H9 (cell line): ENCODE measurements at regions not wholly inside any gene's neighbourhood (a gene's known extent, or its start where the extent isn't known, plus 50 kb on each side); places are given as distances from the start of the nearest gene placed in this dataset.

ENCODE experiments used
- DNase-seq: peaks from one replicate; pipeline ENCODE4 v3.0.0-alpha.2; 2017
- H2AFZ ChIP-seq: one replicate; pipeline ENCODE4 v1.6.1; 2013; ENCODE audit warnings: mild to moderate bottlenecking, low read length, control low read depth, moderate library complexity
- H2AK5ac ChIP-seq: 2 replicates; pipeline ENCODE4 v1.6.1; 2013; ENCODE audit warnings: low read length, control low read depth, mixed read lengths; ENCODE audit not compliant: insufficient read length
- H2BK120ac ChIP-seq: one replicate; pipeline ENCODE4 v1.6.1; 2013; ENCODE audit warnings: low read depth, mild to moderate bottlenecking, low read length, control low read depth, inconsistent platforms; ENCODE audit not compliant: poor library complexity, severe bottlenecking
- H2BK12ac ChIP-seq: 2 replicates; pipeline ENCODE4 v1.6.1; 2013; ENCODE audit warnings: low read length, control low read depth, mixed read lengths, low read depth; ENCODE audit not compliant: insufficient read length
- H2BK15ac ChIP-seq: 2 replicates; pipeline ENCODE4 v1.6.1; 2013; ENCODE audit warnings: low read depth, low read length, control low read depth
- H2BK20ac ChIP-seq: one replicate; pipeline ENCODE4 v1.6.1; 2013; ENCODE audit warnings: low read depth, mild to moderate bottlenecking, low read length, control low read depth, inconsistent platforms; ENCODE audit not compliant: poor library complexity, severe bottlenecking
- H2BK5ac ChIP-seq: 2 replicates; pipeline ENCODE4 v1.6.1; 2013; ENCODE audit warnings: low read length, control low read depth, mixed read lengths; ENCODE audit not compliant: insufficient read length
- H3K14ac ChIP-seq: 2 replicates; pipeline ENCODE4 v1.6.1; 2013; ENCODE audit warnings: low read length, control low read depth; ENCODE audit not compliant: insufficient read depth
- H3K18ac ChIP-seq: 2 replicates; pipeline ENCODE4 v1.6.1; 2013; ENCODE audit warnings: low read depth, mild to moderate bottlenecking, mixed read lengths, low read length, control low read depth; ENCODE audit not compliant: insufficient read length
- H3K23ac ChIP-seq: 2 replicates; pipeline ENCODE4 v1.6.1; 2013; ENCODE audit warnings: low read length, control low read depth, mixed read lengths, low read depth; ENCODE audit not compliant: insufficient read length
- H3K23me2 ChIP-seq: 2 replicates; pipeline ENCODE4 v1.6.1; 2013; ENCODE audit warnings: low read depth, mild to moderate bottlenecking, mixed read lengths, low read length, control low read depth; ENCODE audit not compliant: insufficient read length, poor library complexity, severe bottlenecking
- H3K27ac ChIP-seq: 2 replicates; pipeline ENCODE4 v1.5.1; 2013; ENCODE audit warnings: low read length, control low read depth, mixed read lengths, low read depth; ENCODE audit not compliant: insufficient read length
- H3K27me3 ChIP-seq: 2 replicates; pipeline ENCODE4 v1.6.1; 2013; ENCODE audit warnings: low read length, control low read depth, inconsistent platforms; ENCODE audit not compliant: insufficient read depth
- H3K4ac ChIP-seq: 2 replicates; pipeline ENCODE4 v1.6.1; 2013; ENCODE audit warnings: low read depth, mild to moderate bottlenecking, control low read depth, inconsistent platforms, low read length, moderate library complexity
- H3K4me1 ChIP-seq: 2 replicates; pipeline ENCODE4 v1.6.1; 2013; ENCODE audit warnings: low read length, control low read depth, inconsistent platforms; ENCODE audit not compliant: insufficient read depth
- H3K4me2 ChIP-seq: 2 replicates; pipeline ENCODE4 v1.6.1; 2013; ENCODE audit warnings: low read length, control low read depth, mixed read lengths; ENCODE audit not compliant: insufficient read length, insufficient read depth
- H3K56ac ChIP-seq: 2 replicates; pipeline ENCODE4 v1.6.1; 2013; ENCODE audit warnings: low read depth, mild to moderate bottlenecking, mixed read lengths, low read length, control low read depth; ENCODE audit not compliant: insufficient read length
- H3K79me1 ChIP-seq: 2 replicates; pipeline ENCODE4 v1.6.1; 2013; ENCODE audit warnings: low read depth, mild to moderate bottlenecking, moderate library complexity, low read length, control low read depth, inconsistent platforms; ENCODE audit not compliant: insufficient read depth, poor library complexity, severe bottlenecking
- H3K79me2 ChIP-seq: 2 replicates; pipeline ENCODE4 v1.6.1; 2013; ENCODE audit warnings: low read length, control low read depth, inconsistent platforms; ENCODE audit not compliant: insufficient read depth
- H3K9ac ChIP-seq: 2 replicates; pipeline ENCODE4 v1.6.1; 2013; ENCODE audit warnings: low read length, control low read depth, mixed read lengths; ENCODE audit not compliant: insufficient read length; ENCODE audit errors: extremely low read depth
- H3K9me3 ChIP-seq: one replicate; pipeline ENCODE4 v1.6.1; 2013; ENCODE audit warnings: low read depth, low read length, inconsistent platforms; ENCODE audit not compliant: control insufficient read depth
- H3T11ph ChIP-seq: one replicate; pipeline ENCODE4 v1.6.1; 2013; ENCODE audit warnings: mild to moderate bottlenecking, low read length, control low read depth, inconsistent platforms
- H4K20me1 ChIP-seq: one replicate; pipeline ENCODE4 v1.6.1; 2013; ENCODE audit not compliant: control insufficient read depth, insufficient read length, insufficient read depth
- H4K5ac ChIP-seq: 2 replicates; pipeline ENCODE4 v1.6.1; 2013; ENCODE audit warnings: low read depth, mild to moderate bottlenecking, mixed read lengths, low read length, control low read depth; ENCODE audit not compliant: insufficient read length
- H4K8ac ChIP-seq: replicated peaks from 2 replicates; pipeline ENCODE4 v1.6.1; 2013; ENCODE audit warnings: low read length, control low read depth, mixed read lengths, low read depth; ENCODE audit not compliant: insufficient read length
- H4K91ac ChIP-seq: 2 replicates; pipeline ENCODE4 v1.6.1; 2013; ENCODE audit warnings: low read depth, mild to moderate bottlenecking, moderate library complexity, mixed read lengths, low read length, control low read depth; ENCODE audit not compliant: insufficient read length
- H3K27ac Mint-ChIP-seq, 3 experiments: 2 replicates in 2 of 3; 3 replicates in 1 of 3; pipeline ENCODE4 v1.8.0; 2020 to 2021; ENCODE audit warnings: mixed read lengths in 3 of 3, mild to moderate bottlenecking in 1 of 3, moderate library complexity in 1 of 3
- H3K27me3 Mint-ChIP-seq: 2 replicates; pipeline ENCODE4 v1.8.0; 2021; ENCODE audit warnings: low read depth, mild to moderate bottlenecking, moderate library complexity, mixed read lengths
- H3K36me3 Mint-ChIP-seq, 3 experiments: 2 replicates in 2 of 3; 3 replicates in 1 of 3; pipeline ENCODE4 v1.8.0; 2020 to 2021; ENCODE audit warnings: low read depth in 3 of 3, mixed read lengths in 3 of 3; ENCODE audit not compliant: insufficient read depth in 1 of 3
- H3K4me1 Mint-ChIP-seq, 2 experiments: 2 replicates each; pipeline ENCODE4 v1.8.0; 2020; ENCODE audit warnings: mixed read lengths in 2 of 2
- H3K4me3 Mint-ChIP-seq, 2 experiments: 2 replicates in 1 of 2; 3 replicates in 1 of 2; pipeline ENCODE4 v1.8.0; 2020 to 2021; ENCODE audit warnings: mild to moderate bottlenecking in 2 of 2, mixed read lengths in 2 of 2, moderate library complexity in 1 of 2
- H3K9me3 Mint-ChIP-seq, 2 experiments: 2 replicates in 1 of 2; 3 replicates in 1 of 2; pipeline ENCODE4 v1.8.0; 2020; ENCODE audit warnings: mild to moderate bottlenecking in 2 of 2, mixed read lengths in 2 of 2, moderate library complexity in 1 of 2
- WGBS: extraction: QIAGEN DNeasy Blood & Tissue Kit; methylation state at CpG from one replicate; pipeline ENCODE4 v1.1.7; 2013; ENCODE audit warnings: missing lambda C conversion rate, low lambda C conversion rate, mixed read lengths; ENCODE audit not compliant: insufficient read length; ENCODE audit errors: extremely low coverage; 5-methylcytosine and 5-hydroxymethylcytosine counted together
- TF ChIP-seq, protein P1 (sequence below): fragments of 200-600 bp; sonication (generic); conservative IDR thresholded peaks from 3 replicates; pipeline ENCODE4 v1.8.0; 2021; ENCODE audit warnings: antibody characterized with exemption, mild to moderate bottlenecking

DNA sequence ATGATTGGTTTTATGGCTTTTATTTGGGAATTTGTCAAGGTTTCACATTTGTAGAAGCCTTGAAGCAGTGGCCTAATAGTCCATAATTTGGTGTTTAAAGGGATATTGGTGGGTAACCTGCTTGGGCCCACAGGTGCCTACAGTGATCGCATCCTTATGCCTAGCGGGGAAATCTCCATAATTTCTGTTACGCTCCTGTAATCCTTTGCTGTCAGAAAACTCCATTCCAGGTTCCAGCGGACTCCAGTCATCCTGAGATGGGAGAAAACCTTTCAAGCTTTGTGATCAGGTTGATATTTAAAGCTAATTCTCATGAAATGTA is 257.0 kb upstream of the JADE1 start:
- H2BK12ac ChIP-seq: no peak overlapping the region
- H3K56ac ChIP-seq: no peak overlapping the region
- no peak overlapping the region for H3K18ac ChIP-seq
- H3T11ph ChIP-seq: no peak overlapping the region
- Mint-ChIP-seq H3K27me3 (peaks cover 1% of the 10 kb centered on the region; the same call in 1 of the 2 replicates), H3K4me3 (no peak overlapping the region), H3K27ac (no peak overlapping the region), H3K9me3 (peaks cover 8 to 9% of the 10 kb centered on the region in 2 experiments; a peak in 3 of 5 replicates), H3K36me3 (peaks cover 0 to 3% (median 2%) of the 10 kb centered on the region in 3 experiments; a peak in 2 of 7 replicates), H3K4me1 (peaks cover 2 to 6% of the 10 kb centered on the region in 2 experiments; a peak in 2 of 4 replicates)
- no peak overlapping the region for H3K4ac ChIP-seq
- no peak overlapping the region for H4K5ac ChIP-seq
- H4K8ac ChIP-seq: no peak overlapping the region
- H2BK20ac ChIP-seq: no peak overlapping the region
- no peak overlapping the region for H3K4me2 ChIP-seq
- H2BK5ac ChIP-seq: no peak overlapping the region
- no peak overlapping the region for H2BK15ac ChIP-seq
- H3K9ac ChIP-seq: no peak overlapping the region
- no peaks in the 10 kb centered on the region for H3K23me2 ChIP-seq
- H2BK120ac ChIP-seq: no peak overlapping the region
- no peak for DNase-seq
- H2AFZ ChIP-seq: no peak overlapping the region
- no peaks in the 10 kb centered on the region for H3K27me3 ChIP-seq
- TF ChIP-seq, protein P1, sequence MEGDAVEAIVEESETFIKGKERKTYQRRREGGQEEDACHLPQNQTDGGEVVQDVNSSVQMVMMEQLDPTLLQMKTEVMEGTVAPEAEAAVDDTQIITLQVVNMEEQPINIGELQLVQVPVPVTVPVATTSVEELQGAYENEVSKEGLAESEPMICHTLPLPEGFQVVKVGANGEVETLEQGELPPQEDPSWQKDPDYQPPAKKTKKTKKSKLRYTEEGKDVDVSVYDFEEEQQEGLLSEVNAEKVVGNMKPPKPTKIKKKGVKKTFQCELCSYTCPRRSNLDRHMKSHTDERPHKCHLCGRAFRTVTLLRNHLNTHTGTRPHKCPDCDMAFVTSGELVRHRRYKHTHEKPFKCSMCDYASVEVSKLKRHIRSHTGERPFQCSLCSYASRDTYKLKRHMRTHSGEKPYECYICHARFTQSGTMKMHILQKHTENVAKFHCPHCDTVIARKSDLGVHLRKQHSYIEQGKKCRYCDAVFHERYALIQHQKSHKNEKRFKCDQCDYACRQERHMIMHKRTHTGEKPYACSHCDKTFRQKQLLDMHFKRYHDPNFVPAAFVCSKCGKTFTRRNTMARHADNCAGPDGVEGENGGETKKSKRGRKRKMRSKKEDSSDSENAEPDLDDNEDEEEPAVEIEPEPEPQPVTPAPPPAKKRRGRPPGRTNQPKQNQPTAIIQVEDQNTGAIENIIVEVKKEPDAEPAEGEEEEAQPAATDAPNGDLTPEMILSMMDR: no peak
- H3K9me3 ChIP-seq: no peaks in the 10 kb centered on the region
- no peaks in the 10 kb centered on the region for H3K4me1 ChIP-seq
- WGBS: no CpG with 5 or more reads among the region's 4 CpGs
- H4K91ac ChIP-seq: no peak overlapping the region
- no peak overlapping the region for H3K27ac ChIP-seq
- no peaks in the 10 kb centered on the region for H3K79me1 ChIP-seq
- no peak overlapping the region for H2AK5ac ChIP-seq
- H4K20me1 ChIP-seq: no peaks in the 10 kb centered on the region
- no peak overlapping the region for H3K14ac ChIP-seq
- no peak overlapping the region for H3K23ac ChIP-seq
- H3K79me2 ChIP-seq: no peaks in the 10 kb centered on the region
